ENCODE measurements at regions not wholly inside any gene's neighbourhood (a gene's known extent, or its start where the extent isn't known, plus 50 kb on each side); places are given as distances from the start of the nearest gene placed in this dataset.

DNA sequence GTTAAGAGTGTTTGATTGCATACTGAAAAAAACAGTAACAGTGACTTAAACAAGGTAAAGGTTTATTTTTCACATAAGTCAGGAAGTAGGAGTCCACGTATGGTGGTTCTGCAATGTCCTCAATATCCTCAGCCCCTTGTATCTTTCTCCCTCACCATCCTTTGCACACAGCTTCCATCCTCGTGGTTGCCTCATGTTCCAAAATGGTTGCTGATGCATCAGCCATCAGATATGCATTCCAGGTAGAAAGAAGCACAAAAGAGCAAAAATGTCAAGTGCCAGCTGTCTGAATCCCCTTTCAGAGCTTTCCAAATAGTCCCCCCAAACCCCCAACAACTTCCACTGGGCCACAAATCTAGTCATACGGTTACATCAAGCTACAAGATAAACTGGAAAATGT lies 138.1 kb downstream of the SYF2 start:
- no peak overlapping the region for H3K4me3 ChIP-seq
- no peaks in the 10 kb centered on the region for H3K36me3 ChIP-seq (replicated peaks in 1 of 2; ENCODE audit: insufficient read depth in 1 of 2, low read depth in 2 of 2)
- no peak for ATAC-seq
- TF ChIP-seq, protein P1, sequence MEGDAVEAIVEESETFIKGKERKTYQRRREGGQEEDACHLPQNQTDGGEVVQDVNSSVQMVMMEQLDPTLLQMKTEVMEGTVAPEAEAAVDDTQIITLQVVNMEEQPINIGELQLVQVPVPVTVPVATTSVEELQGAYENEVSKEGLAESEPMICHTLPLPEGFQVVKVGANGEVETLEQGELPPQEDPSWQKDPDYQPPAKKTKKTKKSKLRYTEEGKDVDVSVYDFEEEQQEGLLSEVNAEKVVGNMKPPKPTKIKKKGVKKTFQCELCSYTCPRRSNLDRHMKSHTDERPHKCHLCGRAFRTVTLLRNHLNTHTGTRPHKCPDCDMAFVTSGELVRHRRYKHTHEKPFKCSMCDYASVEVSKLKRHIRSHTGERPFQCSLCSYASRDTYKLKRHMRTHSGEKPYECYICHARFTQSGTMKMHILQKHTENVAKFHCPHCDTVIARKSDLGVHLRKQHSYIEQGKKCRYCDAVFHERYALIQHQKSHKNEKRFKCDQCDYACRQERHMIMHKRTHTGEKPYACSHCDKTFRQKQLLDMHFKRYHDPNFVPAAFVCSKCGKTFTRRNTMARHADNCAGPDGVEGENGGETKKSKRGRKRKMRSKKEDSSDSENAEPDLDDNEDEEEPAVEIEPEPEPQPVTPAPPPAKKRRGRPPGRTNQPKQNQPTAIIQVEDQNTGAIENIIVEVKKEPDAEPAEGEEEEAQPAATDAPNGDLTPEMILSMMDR (IDR thresholded peaks at IDR 0.05), result no peak
- TF ChIP-seq POLR2A (IDR thresholded peaks at IDR 0.05), result no peak
- 78 to 88% methylated on average over 3 of the region's 3 CpGs for WGBS, 2 donors
- H3K27me3 ChIP-seq, result no peaks in the 10 kb centered on the region
- DNase-seq, result no peak
- peaks cover 0 to 4% (median 0%) of the 10 kb centered on the region in 3 donors for H3K9me3 ChIP-seq
- no peaks in the 10 kb centered on the region for H3K4me1 ChIP-seq
- no peak overlapping the region for H3K27ac ChIP-seq
- intact Hi-C loops (cut with DNase I), result no loop called here

DNA sequence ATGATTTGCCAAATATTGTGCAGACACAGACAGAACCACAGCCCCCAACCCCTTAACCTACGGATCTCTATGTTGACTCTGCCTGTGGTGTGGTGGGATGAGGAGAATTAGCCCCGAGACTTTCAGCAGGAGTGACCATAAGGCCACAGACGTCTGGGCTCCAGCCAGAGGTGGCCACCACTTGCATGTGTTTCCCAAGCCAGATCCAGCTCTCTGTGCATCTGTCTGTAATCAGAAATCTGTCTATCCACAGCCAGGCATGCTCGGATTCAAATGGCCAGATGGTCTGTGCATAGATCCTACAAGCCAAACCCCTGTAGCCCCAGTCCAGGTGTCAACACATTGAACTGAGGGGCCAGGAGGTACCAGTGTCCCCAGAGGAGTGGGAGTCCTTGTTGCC lies 140.6 kb downstream of the SYF2 start:
- no peaks in the 10 kb centered on the region for H3K36me3 ChIP-seq (replicated peaks in 1 of 2; ENCODE audit: insufficient read depth in 1 of 2, low read depth in 2 of 2)
- peaks cover 0 to 4% (median 0%) of the 10 kb centered on the region in 3 donors for H3K9me3 ChIP-seq
- DNase-seq (no peak), ATAC-seq (no peak)
- WGBS, 2 donors, result 62 to 73% methylated on average over 3 to 4 of the region's 4 CpGs
- no peak overlapping the region for H3K4me3 ChIP-seq
- H3K4me1 ChIP-seq, result no peaks in the 10 kb centered on the region
- H3K27me3 ChIP-seq, result no peaks in the 10 kb centered on the region
- no peak overlapping the region for H3K27ac ChIP-seq
- intact Hi-C loops (cut with DNase I), result no loop called here
- TF ChIP-seq, protein P1 (IDR thresholded peaks at IDR 0.05), result no peak
- no peak for TF ChIP-seq POLR2A (IDR thresholded peaks at IDR 0.05)

DNA sequence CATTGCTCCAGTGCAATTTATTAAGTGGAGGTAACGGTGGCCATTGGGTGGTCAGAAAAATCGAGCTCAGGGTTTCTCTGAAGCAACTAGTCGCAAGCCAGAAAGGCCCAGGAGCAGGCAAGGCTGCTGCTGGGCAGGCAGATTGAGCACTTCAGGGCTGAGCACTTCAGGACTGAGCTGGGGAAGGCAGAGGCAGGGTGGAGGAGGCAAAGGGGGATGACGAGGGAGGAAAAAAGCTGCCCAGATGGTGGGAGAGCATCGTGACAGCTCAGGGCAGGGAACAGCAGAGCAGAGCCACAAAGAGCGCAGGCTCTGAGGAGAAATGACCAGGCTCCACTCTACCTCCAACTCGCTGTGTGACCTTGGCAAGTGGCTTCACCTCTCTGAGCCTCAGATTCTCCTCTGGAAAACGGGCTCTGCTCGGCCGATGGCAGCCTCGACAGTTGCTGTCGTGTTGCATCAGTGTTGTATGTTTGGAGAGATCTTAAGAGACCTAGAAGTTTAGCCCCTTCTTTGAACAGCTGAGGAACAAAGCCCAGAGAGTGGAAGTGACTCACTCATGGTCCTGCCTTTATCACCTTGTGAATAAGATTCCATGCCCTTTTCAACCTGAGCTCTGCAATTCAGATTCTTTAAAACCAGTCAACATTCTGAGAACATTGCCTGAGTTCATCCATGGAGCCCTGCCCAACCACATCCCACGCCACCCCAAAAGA lies 141.4 kb downstream of the SYF2 start:
- Histone ChIP-seq H3K27ac (no peak overlapping the region), H3K27me3 (no peaks in the 10 kb centered on the region), H3K4me3 (no peak overlapping the region), H3K9me3 (peaks cover 0 to 4% (median 0%) of the 10 kb centered on the region in 3 donors), H3K36me3 (replicated peaks in 1 of 2; ENCODE audit: insufficient read depth in 1 of 2, low read depth in 2 of 2) (no peaks in the 10 kb centered on the region), H3K4me1 (no peaks in the 10 kb centered on the region)
- WGBS, 2 donors, result 70 to 78% methylated on average over 13 of the region's 13 CpGs
- intact Hi-C loops (cut with DNase I), result no loop called here
- ATAC-seq, result no peak
- TF ChIP-seq POLR2A (IDR thresholded peaks at IDR 0.05), result no peak
- TF ChIP-seq, protein P1 (IDR thresholded peaks at IDR 0.05), result no peak
- DNase-seq, result no peak

DNA sequence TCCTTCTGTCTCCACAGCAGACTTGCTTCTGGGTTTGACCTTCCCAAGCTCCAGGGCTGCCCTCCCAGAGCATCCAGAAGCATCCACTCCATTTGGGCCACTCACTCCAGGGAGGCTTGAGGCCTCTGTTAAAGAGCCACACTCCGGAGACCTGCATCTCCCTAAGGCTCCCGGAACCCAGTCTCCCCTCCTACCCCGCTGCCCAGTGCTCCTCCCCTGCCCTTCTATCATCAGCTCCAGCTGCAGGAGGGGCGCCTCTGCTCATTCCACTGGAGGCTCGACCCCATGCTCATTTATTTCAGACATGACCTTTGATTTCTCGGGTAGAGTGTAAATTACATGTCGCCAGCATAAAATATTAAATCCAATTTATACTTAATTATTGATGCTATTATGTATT lies 142.5 kb downstream of the SYF2 start:
- Histone ChIP-seq H3K4me3 (no peak overlapping the region), H3K9me3 (peaks cover 0 to 4% (median 0%) of the 10 kb centered on the region in 3 donors), H3K36me3 (replicated peaks in 1 of 2; ENCODE audit: insufficient read depth in 1 of 2, low read depth in 2 of 2) (no peaks in the 10 kb centered on the region), H3K4me1 (no peaks in the 10 kb centered on the region), H3K27ac (no peak overlapping the region), H3K27me3 (no peaks in the 10 kb centered on the region)
- ATAC-seq (no peak), DNase-seq (no peak)
- WGBS, 2 donors, result 69 to 73% methylated on average over 5 to 7 of the region's 7 CpGs
- intact Hi-C loops (cut with DNase I), result no loop called here
- TF ChIP-seq POLR2A (IDR thresholded peaks at IDR 0.05), result no peak
- TF ChIP-seq, protein P1 (IDR thresholded peaks at IDR 0.05), result no peak

DNA sequence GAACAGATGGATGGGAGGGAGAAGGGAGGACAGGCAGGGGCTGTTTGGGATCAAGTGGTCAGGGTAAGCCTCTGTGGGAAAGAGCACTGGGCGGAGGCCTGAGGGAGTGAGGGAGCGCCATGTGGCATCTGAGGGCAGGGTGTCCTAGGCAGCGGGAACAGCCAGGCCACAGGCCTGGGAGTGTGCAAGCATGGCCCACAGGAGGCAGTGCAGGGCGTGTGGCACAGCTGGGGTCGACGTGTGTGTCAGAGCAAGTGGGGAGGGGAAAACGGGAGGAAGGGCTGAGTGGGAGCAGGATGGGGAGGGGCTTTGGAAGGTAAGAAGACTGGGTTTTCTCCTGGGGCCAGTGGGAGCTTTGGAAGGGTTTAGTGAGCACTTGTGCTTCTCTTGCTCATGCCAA lies 143.4 kb downstream of the SYF2 start:
- intact Hi-C loops (cut with DNase I), result no loop called here
- Histone ChIP-seq H3K36me3 (replicated peaks in 1 of 2; ENCODE audit: insufficient read depth in 1 of 2, low read depth in 2 of 2) (no peaks in the 10 kb centered on the region), H3K9me3 (no peaks in the 10 kb centered on the region), H3K4me3 (no peak overlapping the region), H3K4me1 (no peaks in the 10 kb centered on the region), H3K27ac (no peak overlapping the region), H3K27me3 (no peaks in the 10 kb centered on the region)
- WGBS, 2 donors, result 80 to 82% methylated on average over 7 of the region's 7 CpGs
- TF ChIP-seq POLR2A (IDR thresholded peaks at IDR 0.05), result no peak
- TF ChIP-seq, protein P1 (IDR thresholded peaks at IDR 0.05), result no peak
- DNase-seq, result no peak
- no peak for ATAC-seq
